ENCODE measurements at regions not wholly inside any gene's neighbourhood (a gene's known extent, or its start where the extent isn't known, plus 50 kb on each side); places are given as distances from the start of the nearest gene placed in this dataset.
"Not testable (repeated sequence)": the region's sequence is repeated elsewhere in the genome, so short reads cannot be mapped to it uniquely, and the experiment has no call there.

DNA sequence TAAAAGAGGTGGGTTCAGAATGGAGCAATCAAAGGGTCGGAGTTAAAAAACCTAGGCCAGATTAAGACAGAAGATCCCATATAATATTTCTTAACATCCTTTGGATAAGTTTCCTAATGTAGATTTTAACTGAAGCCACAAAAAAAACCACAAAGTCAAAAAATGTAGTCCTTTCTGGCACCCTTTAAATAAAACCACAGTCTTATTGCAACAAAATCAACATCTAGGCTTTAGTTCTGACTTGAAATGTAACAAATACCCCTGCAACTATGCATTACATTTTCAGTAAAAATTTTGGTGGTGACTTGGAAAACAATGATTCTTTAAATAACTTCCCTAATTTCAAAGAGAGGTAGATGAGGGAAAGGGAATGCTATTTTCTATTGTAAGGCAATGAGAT is 109.2 kb downstream of the PSAT1 start:
- DNase-seq (no peak), ATAC-seq (no peak)
- H3K27ac Mint-ChIP-seq: no peak overlapping the region
- H3K36me3 ChIP-seq (ENCODE audit: control insufficient read depth, insufficient read depth, low read length): no peaks in the 10 kb centered on the region
- H3K36me3 Mint-ChIP-seq: no peaks in the 10 kb centered on the region
- H3K4me3 ChIP-seq (ENCODE audit: low read length): no peak overlapping the region
- no CpG with 5 or more reads among the region's 1 CpG for WGBS (ENCODE audit: insufficient coverage)
- no peak overlapping the region for H3K4me3 Mint-ChIP-seq
- peaks cover 0 to 8% of the 10 kb centered on the region in 2 donors for H3K27me3 Mint-ChIP-seq (ENCODE audit: low read depth in 2 of 2)
- no peaks in the 10 kb centered on the region for H3K4me1 ChIP-seq (ENCODE audit: control insufficient read depth, insufficient read depth, low read length)
- no peaks in the 10 kb centered on the region for H3K4me1 Mint-ChIP-seq
- TF ChIP-seq, protein P1, sequence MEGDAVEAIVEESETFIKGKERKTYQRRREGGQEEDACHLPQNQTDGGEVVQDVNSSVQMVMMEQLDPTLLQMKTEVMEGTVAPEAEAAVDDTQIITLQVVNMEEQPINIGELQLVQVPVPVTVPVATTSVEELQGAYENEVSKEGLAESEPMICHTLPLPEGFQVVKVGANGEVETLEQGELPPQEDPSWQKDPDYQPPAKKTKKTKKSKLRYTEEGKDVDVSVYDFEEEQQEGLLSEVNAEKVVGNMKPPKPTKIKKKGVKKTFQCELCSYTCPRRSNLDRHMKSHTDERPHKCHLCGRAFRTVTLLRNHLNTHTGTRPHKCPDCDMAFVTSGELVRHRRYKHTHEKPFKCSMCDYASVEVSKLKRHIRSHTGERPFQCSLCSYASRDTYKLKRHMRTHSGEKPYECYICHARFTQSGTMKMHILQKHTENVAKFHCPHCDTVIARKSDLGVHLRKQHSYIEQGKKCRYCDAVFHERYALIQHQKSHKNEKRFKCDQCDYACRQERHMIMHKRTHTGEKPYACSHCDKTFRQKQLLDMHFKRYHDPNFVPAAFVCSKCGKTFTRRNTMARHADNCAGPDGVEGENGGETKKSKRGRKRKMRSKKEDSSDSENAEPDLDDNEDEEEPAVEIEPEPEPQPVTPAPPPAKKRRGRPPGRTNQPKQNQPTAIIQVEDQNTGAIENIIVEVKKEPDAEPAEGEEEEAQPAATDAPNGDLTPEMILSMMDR (IDR thresholded peaks at IDR 0.05): no peak
- H3K27me3 ChIP-seq (ENCODE audit: control insufficient read depth, insufficient read depth, low read length): no peaks in the 10 kb centered on the region
- H3K9me3 ChIP-seq (ENCODE audit: control insufficient read depth, insufficient read depth, low read length): no peaks in the 10 kb centered on the region
- H3K9me3 Mint-ChIP-seq: no peaks in the 10 kb centered on the region
- intact Hi-C loops (cut with micrococcal nuclease): no loop called here
- H3K27ac ChIP-seq (ENCODE audit: low read length): no peak overlapping the region

DNA sequence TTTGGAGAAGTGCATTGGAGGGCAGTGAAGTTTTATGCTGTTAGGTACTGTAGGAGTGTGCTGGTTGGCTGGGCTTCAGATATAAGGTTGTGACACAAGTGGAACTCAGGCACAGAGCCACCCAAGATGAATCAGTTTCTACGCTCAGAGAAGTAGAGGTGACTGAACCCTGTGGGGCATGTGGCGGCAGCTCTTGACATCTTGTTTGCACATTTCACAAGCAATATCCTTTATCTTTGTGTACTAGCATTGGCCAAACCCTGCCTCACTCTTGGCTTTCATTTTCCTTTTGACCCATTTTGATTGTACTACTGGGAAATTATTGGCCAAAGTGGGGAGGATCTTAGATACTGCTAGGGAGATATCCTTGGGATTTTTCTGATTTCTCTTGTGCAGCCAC is 110.0 kb downstream of the PSAT1 start:
- ATAC-seq (no peak), DNase-seq (no peak)
- Histone ChIP-seq H3K9me3 (ENCODE audit: control insufficient read depth, insufficient read depth, low read length) (no peaks in the 10 kb centered on the region), H3K27ac (ENCODE audit: low read length) (no peak overlapping the region), H3K4me1 (ENCODE audit: control insufficient read depth, insufficient read depth, low read length) (no peaks in the 10 kb centered on the region), H3K4me3 (ENCODE audit: low read length) (no peak overlapping the region), H3K36me3 (ENCODE audit: control insufficient read depth, insufficient read depth, low read length) (no peaks in the 10 kb centered on the region), H3K27me3 (ENCODE audit: control insufficient read depth, insufficient read depth, low read length) (no peaks in the 10 kb centered on the region)
- no peak overlapping the region for H3K27ac Mint-ChIP-seq
- TF ChIP-seq, protein P1 (IDR thresholded peaks at IDR 0.05): no peak
- H3K4me3 Mint-ChIP-seq: no peak overlapping the region
- intact Hi-C loops (cut with micrococcal nuclease): no loop called here
- no peaks in the 10 kb centered on the region for H3K4me1 Mint-ChIP-seq
- peaks cover 0 to 8% of the 10 kb centered on the region in 2 donors for H3K27me3 Mint-ChIP-seq (ENCODE audit: low read depth in 2 of 2)
- H3K36me3 Mint-ChIP-seq: no peaks in the 10 kb centered on the region
- no peaks in the 10 kb centered on the region for H3K9me3 Mint-ChIP-seq
- 82% methylated on average over 2 of the region's 2 CpGs for whole genome bisulfite sequencing (ENCODE audit: insufficient coverage)

DNA sequence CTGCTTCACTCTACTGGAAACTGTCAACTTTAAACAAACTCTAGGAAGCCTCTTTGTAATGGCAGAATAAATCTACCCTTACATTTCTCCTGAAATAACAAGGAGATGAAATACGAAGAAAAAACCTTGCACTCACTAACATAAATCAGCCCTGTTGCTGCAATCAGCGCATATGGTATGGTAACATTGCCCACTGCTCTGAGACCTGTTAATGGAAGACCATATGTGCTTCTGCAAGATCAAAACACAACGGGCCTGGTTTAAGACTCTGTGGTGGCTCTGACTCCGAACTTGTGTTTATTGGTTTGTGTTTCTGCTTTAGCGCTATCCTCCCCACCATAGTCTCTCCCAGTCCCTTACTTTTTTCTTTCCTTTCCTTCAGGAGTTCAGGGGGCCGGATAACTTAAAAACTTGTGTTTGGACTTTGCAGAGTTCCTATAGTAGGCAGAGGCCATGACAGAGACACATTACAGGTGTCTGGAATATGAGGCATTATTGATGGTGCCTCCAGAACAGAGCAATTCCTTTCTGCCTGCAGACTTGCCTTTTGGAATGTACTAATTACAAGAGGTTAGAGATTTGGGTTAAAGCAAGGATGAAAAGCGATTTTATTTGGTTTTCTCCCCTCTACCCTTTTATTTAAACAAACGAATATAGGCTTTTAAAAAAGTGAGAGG is 110.8 kb downstream of the PSAT1 start:
- Histone ChIP-seq H3K27ac (ENCODE audit: low read length) (no peak overlapping the region), H3K4me1 (ENCODE audit: control insufficient read depth, insufficient read depth, low read length) (no peaks in the 10 kb centered on the region), H3K4me3 (ENCODE audit: low read length) (no peak overlapping the region), H3K36me3 (ENCODE audit: control insufficient read depth, insufficient read depth, low read length) (no peaks in the 10 kb centered on the region), H3K27me3 (ENCODE audit: control insufficient read depth, insufficient read depth, low read length) (no peaks in the 10 kb centered on the region), H3K9me3 (ENCODE audit: control insufficient read depth, insufficient read depth, low read length) (no peaks in the 10 kb centered on the region)
- H3K4me3 Mint-ChIP-seq: no peak overlapping the region
- ATAC-seq: no peak
- peaks cover 0 to 8% of the 10 kb centered on the region in 2 donors for H3K27me3 Mint-ChIP-seq (ENCODE audit: low read depth in 2 of 2)
- DNase-seq: no peak
- WGBS (ENCODE audit: insufficient coverage): 87% methylated on average over 6 of the region's 8 CpGs
- intact Hi-C loops (cut with micrococcal nuclease): no loop called here
- TF ChIP-seq, protein P1 (IDR thresholded peaks at IDR 0.05): no peak
- H3K36me3 Mint-ChIP-seq: no peaks in the 10 kb centered on the region
- H3K27ac Mint-ChIP-seq: no peak overlapping the region
- H3K9me3 Mint-ChIP-seq: no peaks in the 10 kb centered on the region
- H3K4me1 Mint-ChIP-seq: no peaks in the 10 kb centered on the region

DNA sequence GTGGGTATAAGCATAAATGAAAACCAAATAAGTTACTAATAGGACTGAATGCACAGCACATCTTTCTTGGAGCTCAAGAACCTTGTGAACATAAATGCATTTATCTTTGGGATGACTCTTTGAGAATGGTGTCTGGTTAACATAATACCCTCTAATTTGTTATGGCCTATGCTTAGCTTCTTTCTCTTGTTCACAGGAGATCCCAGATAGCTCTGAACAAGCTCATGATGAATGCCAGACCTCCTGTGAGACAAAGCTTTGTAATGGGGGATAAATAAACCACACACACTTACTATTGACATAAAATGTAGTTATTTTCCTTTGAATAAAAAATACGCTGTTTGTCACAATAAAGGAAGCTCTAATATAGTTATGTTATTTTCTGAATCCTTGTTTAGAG is 111.5 kb downstream of the PSAT1 start:
- Histone ChIP-seq H3K9me3 (ENCODE audit: control insufficient read depth, insufficient read depth, low read length) (no peaks in the 10 kb centered on the region), H3K4me3 (ENCODE audit: low read length) (no peak overlapping the region), H3K27me3 (ENCODE audit: control insufficient read depth, insufficient read depth, low read length) (no peaks in the 10 kb centered on the region), H3K36me3 (ENCODE audit: control insufficient read depth, insufficient read depth, low read length) (no peaks in the 10 kb centered on the region), H3K27ac (ENCODE audit: low read length) (no peak overlapping the region), H3K4me1 (ENCODE audit: control insufficient read depth, insufficient read depth, low read length) (no peaks in the 10 kb centered on the region)
- ATAC-seq (no peak), DNase-seq (no peak)
- intact Hi-C loops (cut with micrococcal nuclease): no loop called here
- no peaks in the 10 kb centered on the region for H3K4me1 Mint-ChIP-seq
- H3K36me3 Mint-ChIP-seq: no peaks in the 10 kb centered on the region
- no peak overlapping the region for H3K4me3 Mint-ChIP-seq
- 100% methylated on average over 1 of the region's 1 CpG for WGBS (ENCODE audit: insufficient coverage)
- no peak overlapping the region for H3K27ac Mint-ChIP-seq
- H3K27me3 Mint-ChIP-seq (ENCODE audit: low read depth in 2 of 2): peaks cover 0 to 8% of the 10 kb centered on the region in 2 donors
- TF ChIP-seq, protein P1 (IDR thresholded peaks at IDR 0.05): no peak
- no peaks in the 10 kb centered on the region for H3K9me3 Mint-ChIP-seq

DNA sequence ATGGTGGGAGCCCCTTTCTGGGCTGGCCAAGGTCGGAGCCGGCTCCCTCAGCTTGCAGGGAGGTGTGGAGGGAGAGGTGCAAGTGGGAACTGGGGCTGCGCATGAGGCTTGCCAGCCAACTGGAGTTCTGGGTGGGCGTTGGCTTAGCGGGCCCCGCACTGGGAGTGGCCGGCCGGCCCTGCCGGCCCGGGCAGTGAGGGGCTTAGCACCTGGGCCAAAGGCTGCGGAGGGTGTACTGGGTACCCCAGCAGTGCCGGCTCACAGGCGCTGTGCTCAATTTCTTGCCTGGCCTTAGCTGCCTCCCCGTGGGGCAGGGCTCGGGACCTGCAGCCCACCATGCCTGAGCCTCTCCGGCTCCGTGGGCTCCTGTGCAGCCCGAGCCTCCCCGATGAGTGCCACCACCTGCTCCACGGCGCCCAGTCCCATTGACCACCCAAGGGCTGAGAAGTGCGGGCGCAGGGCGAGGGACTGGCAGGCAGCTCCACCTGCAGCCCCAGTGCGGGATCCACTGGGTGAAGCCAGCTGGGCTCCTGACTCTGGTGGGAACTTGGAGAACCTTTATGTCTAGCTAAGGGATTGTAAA is 113.1 kb downstream of the PSAT1 start:
- intact Hi-C loops (cut with micrococcal nuclease); H3K36me3 ChIP-seq (ENCODE audit: control insufficient read depth, insufficient read depth, low read length); H3K27me3 ChIP-seq (ENCODE audit: control insufficient read depth, insufficient read depth, low read length); H3K27me3 Mint-ChIP-seq (ENCODE audit: low read depth in 2 of 2); H3K4me1 ChIP-seq (ENCODE audit: control insufficient read depth, insufficient read depth, low read length); DNase-seq; H3K27ac Mint-ChIP-seq; H3K4me1 Mint-ChIP-seq; H3K9me3 Mint-ChIP-seq; H3K9me3 ChIP-seq (ENCODE audit: control insufficient read depth, insufficient read depth, low read length); H3K4me3 Mint-ChIP-seq; H3K4me3 ChIP-seq (ENCODE audit: low read length); ATAC-seq; H3K36me3 Mint-ChIP-seq; H3K27ac ChIP-seq (ENCODE audit: low read length): not testable (repeated sequence)
- WGBS (ENCODE audit: insufficient coverage): 91% methylated on average over 25 of the region's 25 CpGs
